Activated CD8-positive, alpha-beta T cell treated with anti-CD3 and anti-CD28 coated beads, Interleukin-2, amount 10 ng/mL, durations not matched to agents 7 days and 5 days (primary cell): ENCODE measurements at regions not wholly inside any gene's neighbourhood (a gene's known extent, or its start where the extent isn't known, plus 50 kb on each side); places are given as distances from the start of the nearest gene placed in this dataset.
"Not testable (repeated sequence)": the region's sequence is repeated elsewhere in the genome, so short reads cannot be mapped to it uniquely, and the experiment has no call there.

Experiments
- ATAC-seq: fragments of 150-1000 bp; cut with Tn5 transposase; one replicate; pipeline ENCODE4 v1.10.0; 2021; ENCODE audit warnings: moderate library complexity
- CTCF ChIA-PET: fragments of 350-600 bp; sonication (Branson Sonifier 250); formaldehyde crosslinking; loops from one replicate; lab custom pipeline; 2021; ENCODE audit warnings: antibody characterized with exemption; lab: Charles Lee
- POLR2A ChIA-PET: fragments of 350-600 bp; sonication (Branson Sonifier 250); formaldehyde crosslinking; loops from one replicate; lab custom pipeline; 2021; ENCODE audit warnings: antibody characterized with exemption; lab: Charles Lee
- DNase-seq: peaks from one replicate; pipeline ENCODE4 v3.0.0-alpha.2; 2020
- H3K27ac Mint-ChIP-seq: one replicate; pipeline ENCODE4 v1.8.0; 2021; ENCODE audit warnings: mild to moderate bottlenecking, mixed read lengths
- H3K27me3 Mint-ChIP-seq: one replicate; pipeline ENCODE4 v1.8.0; 2021; ENCODE audit warnings: low read depth, mixed read lengths
- H3K36me3 Mint-ChIP-seq: one replicate; pipeline ENCODE4 v1.8.0; 2021; ENCODE audit warnings: low read depth, mixed read lengths
- H3K4me1 Mint-ChIP-seq: one replicate; pipeline ENCODE4 v1.8.0; 2021; ENCODE audit warnings: low read depth, mixed read lengths
- H3K4me3 Mint-ChIP-seq: one replicate; pipeline ENCODE4 v1.8.0; 2021; ENCODE audit warnings: mild to moderate bottlenecking, mixed read lengths
- H3K9me3 Mint-ChIP-seq: one replicate; pipeline ENCODE4 v1.8.0; 2022; ENCODE audit warnings: mixed read lengths; ENCODE audit not compliant: insufficient read depth

DNA sequence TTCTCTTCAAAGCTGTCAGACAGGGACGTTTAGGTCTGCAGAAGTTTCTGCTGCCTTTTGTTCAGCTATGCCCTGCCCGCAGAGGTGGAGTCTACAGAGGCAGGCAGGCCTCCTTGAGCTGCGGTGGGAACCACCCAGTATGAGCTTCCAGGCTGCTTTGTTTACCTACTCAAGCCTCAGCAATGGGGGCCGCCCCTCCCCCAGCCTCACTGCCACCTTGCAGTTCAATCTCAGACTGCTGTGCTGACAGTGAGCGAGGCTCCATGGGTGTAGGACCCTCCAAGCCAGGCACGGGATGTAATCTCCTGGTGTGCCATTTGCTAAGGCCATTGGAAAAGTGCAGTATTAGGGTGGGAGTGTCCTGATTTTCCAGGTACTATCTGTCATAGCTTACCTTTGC is 153.5 kb upstream of the GMNC start:
- H3K36me3 Mint-ChIP-seq, H3K27me3 Mint-ChIP-seq, ATAC-seq, H3K4me1 Mint-ChIP-seq, POLR2A ChIA-PET, CTCF ChIA-PET, H3K4me3 Mint-ChIP-seq, DNase-seq, H3K27ac Mint-ChIP-seq, H3K9me3 Mint-ChIP-seq: not testable (repeated sequence)

DNA sequence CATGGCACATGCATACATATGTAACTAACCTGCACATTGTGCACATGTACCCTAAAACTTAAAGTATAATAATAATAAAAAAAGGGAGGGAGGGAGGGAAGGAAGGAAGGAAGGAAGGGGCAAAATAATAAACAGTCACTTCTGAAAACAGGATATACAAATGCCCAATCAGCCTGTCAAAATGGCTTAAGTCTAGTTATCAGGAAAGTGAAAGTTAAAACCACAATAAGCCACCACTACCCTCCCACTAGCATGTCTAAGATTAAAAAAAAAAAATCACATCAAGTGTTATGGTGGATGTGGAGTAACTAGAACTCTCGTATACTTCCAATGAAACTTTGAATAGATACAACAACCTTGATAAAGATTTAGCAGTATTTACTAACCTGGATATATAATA is 145.6 kb upstream of the GMNC start:
- ATAC-seq: no peak
- POLR2A ChIA-PET: no interaction called here
- Mint-ChIP-seq H3K36me3 (no peaks in the 10 kb centered on the region), H3K4me3 (no peak overlapping the region), H3K27me3 (no peaks in the 10 kb centered on the region), H3K9me3 (peaks cover 4% of the 10 kb centered on the region), H3K4me1 (no peaks in the 10 kb centered on the region), H3K27ac (no peak overlapping the region)
- CTCF ChIA-PET: no interaction called here
- DNase-seq: no peak

DNA sequence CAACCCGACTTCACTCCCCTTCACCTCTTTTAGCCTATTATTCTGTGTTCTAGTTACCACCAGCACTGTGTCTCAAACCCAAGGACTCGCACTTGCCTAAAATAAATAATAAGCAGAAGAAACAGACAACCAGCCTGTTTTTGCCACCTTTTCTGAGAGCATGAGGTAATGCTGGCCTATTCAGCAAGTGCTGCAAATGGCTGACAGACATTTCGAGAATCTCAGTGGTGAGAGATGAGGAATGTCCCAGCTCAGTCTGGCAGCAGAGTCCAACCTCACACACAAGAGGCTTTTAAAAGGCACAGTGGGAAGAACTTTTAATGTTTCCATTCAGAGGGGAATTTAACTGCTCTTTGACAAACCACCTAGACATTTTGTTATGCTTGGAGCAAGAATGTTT is 143.3 kb upstream of the GMNC start:
- H3K4me1 Mint-ChIP-seq: no peaks in the 10 kb centered on the region
- ChIA-PET POLR2A (no interaction called here), CTCF (no interaction called here)
- no peaks in the 10 kb centered on the region for H3K27me3 Mint-ChIP-seq
- H3K36me3 Mint-ChIP-seq: no peaks in the 10 kb centered on the region
- no peak overlapping the region for H3K27ac Mint-ChIP-seq
- H3K9me3 Mint-ChIP-seq: peaks cover 4% of the 10 kb centered on the region
- no peak for DNase-seq
- ATAC-seq: no peak
- no peak overlapping the region for H3K4me3 Mint-ChIP-seq

DNA sequence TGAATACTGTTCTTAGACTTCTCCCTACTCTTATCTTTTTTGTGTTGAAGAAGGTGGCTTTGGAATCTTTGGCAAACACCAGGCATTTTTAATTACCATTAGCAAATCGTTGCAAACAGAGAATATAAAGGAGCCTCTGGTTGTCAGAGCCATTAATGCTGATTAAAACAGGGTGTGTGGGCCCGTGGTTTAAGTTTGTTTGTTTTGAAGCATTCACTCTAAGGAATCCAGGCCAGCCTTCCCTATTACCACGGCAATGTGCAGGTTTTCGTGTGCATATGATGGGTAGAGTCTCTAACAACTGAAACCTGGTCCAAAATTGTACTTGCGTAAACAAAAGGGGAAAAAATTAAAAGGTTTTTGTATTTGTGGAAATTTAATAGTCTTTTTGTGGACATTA is 141.2 kb upstream of the GMNC start:
- DNase-seq: no peak

DNA sequence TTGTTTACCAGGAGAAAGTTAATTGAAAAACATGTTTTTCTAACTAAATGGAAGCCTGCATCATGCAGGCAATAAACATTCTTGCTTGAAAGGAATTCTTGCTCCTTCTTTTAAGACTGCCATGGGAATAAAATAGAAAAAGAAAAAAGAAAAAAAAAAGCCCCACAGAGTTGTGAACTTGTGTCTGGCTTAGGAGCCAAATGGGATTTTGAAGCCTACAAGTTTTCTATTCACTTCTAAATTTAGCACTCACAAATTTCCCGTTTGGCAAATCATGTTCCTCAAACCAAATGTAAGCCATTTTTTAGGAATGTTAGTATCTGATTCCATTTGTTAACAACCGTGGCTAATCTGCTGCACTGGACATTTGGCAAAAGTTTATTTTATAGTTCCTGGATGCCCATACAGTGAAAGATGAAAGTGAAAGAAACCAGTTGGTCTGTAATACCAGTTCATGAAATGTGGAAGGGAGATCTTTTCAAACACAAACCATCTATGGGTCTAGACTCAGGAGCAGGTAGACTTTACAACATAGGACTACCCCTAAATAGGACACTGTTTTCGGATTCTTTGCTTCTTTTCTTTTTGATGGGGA is 133.8 kb upstream of the GMNC start:
- no peaks in the 10 kb centered on the region for H3K9me3 Mint-ChIP-seq
- H3K27me3 Mint-ChIP-seq: no peaks in the 10 kb centered on the region
- no peak overlapping the region for H3K4me3 Mint-ChIP-seq
- DNase-seq (no peak), ATAC-seq (no peak)
- H3K27ac Mint-ChIP-seq: no peak overlapping the region
- CTCF ChIA-PET: no interaction called here
- POLR2A ChIA-PET: no interaction called here
- H3K36me3 Mint-ChIP-seq: no peaks in the 10 kb centered on the region
- no peaks in the 10 kb centered on the region for H3K4me1 Mint-ChIP-seq

More for the DNA sequence above, 141.2 kb upstream of the GMNC start:
- Mint-ChIP-seq H3K27ac (no peak overlapping the region), H3K4me3 (no peak overlapping the region), H3K4me1 (no peaks in the 10 kb centered on the region), H3K36me3 (no peaks in the 10 kb centered on the region), H3K27me3 (no peaks in the 10 kb centered on the region), H3K9me3 (no peaks in the 10 kb centered on the region)
- ChIA-PET POLR2A (no interaction called here), CTCF (no interaction called here)
- no peak for ATAC-seq

DNA sequence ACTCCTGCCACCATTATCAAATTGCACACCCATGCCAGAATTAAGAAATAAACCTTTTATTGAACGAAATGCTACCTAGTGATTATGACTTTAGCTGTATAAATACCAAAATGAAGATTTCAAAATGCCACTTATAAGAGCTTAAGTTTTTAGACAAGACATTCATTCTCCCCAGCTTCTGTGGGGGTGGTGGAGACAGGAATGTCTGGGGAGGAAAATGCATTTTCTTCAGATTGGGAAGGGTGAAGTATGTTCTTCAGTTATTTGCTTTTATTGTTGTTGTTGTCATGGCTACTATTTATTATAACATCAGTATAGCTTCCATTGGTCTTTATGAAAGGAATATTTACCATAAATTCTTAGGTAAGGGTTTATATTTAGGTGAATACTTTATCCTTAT is 132.7 kb upstream of the GMNC start:
- ATAC-seq (no peak), DNase-seq (no peak)
- CTCF ChIA-PET: no interaction called here
- H3K9me3 Mint-ChIP-seq: no peaks in the 10 kb centered on the region
- H3K27ac Mint-ChIP-seq: no peak overlapping the region
- H3K27me3 Mint-ChIP-seq: no peaks in the 10 kb centered on the region
- POLR2A ChIA-PET: no interaction called here
- no peaks in the 10 kb centered on the region for H3K36me3 Mint-ChIP-seq
- H3K4me1 Mint-ChIP-seq: no peaks in the 10 kb centered on the region
- no peak overlapping the region for H3K4me3 Mint-ChIP-seq

DNA sequence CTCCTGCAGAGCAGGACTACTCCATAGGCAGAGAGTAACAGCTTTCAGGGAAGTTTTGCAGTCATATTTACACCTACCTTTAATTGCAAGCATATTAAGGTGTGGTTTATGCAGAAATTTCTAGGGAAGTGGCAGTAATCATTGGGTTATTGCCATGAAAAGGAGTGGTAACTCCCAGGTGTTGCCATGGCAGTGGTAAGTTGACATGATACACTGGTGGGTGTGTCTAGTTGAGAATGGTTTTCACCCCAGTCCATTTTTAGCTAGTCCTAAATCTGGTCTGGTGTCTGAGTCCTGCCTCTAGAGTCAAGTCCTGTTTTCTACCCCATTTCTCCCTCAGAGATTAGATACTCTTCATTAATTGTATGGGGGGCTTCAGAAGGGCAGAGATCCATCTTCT is 128.4 kb upstream of the GMNC start:
- Mint-ChIP-seq H3K27me3 (no peaks in the 10 kb centered on the region), H3K4me3 (no peak overlapping the region), H3K4me1 (no peaks in the 10 kb centered on the region), H3K27ac (no peak overlapping the region), H3K9me3 (peaks cover 9% of the 10 kb centered on the region), H3K36me3 (no peaks in the 10 kb centered on the region)
- DNase-seq: no peak
- no peak for ATAC-seq
- POLR2A ChIA-PET: no interaction called here
- CTCF ChIA-PET: no interaction called here

DNA sequence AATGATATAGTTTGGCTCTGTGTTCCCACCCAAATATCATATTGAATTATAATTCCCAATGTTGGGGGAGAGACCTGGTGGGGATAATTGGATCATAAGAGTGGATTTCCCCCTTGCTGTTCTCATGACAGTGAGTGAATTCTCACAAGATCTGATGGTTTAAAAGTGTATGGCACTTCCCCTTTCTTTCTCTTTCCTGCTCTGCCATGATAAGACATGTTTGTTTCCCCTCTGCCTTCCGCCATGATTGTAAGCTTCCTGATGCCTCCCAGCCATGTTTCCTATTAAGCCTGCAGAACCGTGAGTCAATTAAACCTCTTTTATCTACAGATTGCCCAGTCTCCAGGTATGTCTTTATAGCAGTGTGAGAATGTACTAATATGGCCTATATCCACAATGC is 126.7 kb upstream of the GMNC start:
- DNase-seq: no peak
- CTCF ChIA-PET: no interaction called here
- POLR2A ChIA-PET: no interaction called here
- H3K4me1 Mint-ChIP-seq: no peaks in the 10 kb centered on the region
- no peak overlapping the region for H3K27ac Mint-ChIP-seq
- no peak overlapping the region for H3K4me3 Mint-ChIP-seq
- no peaks in the 10 kb centered on the region for H3K36me3 Mint-ChIP-seq
- H3K27me3 Mint-ChIP-seq: no peaks in the 10 kb centered on the region
- peaks cover 9% of the 10 kb centered on the region for H3K9me3 Mint-ChIP-seq
- ATAC-seq: no peak

DNA sequence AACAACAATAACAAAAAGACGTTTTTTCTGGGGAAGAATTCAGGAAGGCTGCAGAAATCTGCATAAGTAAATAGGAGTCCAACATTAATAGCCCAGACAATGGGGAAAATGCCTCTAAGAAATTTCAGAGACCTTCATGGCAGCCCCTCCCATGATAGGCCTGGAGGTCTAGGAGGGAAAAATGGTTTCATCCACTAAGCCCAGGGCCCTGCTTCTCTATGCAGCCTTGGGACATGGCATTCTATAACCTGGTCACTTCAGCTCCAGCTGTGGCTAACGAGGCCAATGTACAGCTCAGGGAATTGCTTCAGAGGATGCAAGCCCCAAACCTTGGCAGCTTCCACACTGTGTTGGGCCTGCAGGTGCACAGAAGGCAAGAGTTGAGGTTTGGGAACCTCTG is 125.6 kb upstream of the GMNC start:
- H3K27me3 Mint-ChIP-seq: no peaks in the 10 kb centered on the region
- H3K36me3 Mint-ChIP-seq: no peaks in the 10 kb centered on the region
- H3K4me1 Mint-ChIP-seq: no peaks in the 10 kb centered on the region
- CTCF ChIA-PET: no interaction called here
- ATAC-seq: no peak
- DNase-seq: no peak
- H3K27ac Mint-ChIP-seq: no peak overlapping the region
- H3K4me3 Mint-ChIP-seq: no peak overlapping the region
- POLR2A ChIA-PET: no interaction called here
- H3K9me3 Mint-ChIP-seq: peaks cover 9% of the 10 kb centered on the region

DNA sequence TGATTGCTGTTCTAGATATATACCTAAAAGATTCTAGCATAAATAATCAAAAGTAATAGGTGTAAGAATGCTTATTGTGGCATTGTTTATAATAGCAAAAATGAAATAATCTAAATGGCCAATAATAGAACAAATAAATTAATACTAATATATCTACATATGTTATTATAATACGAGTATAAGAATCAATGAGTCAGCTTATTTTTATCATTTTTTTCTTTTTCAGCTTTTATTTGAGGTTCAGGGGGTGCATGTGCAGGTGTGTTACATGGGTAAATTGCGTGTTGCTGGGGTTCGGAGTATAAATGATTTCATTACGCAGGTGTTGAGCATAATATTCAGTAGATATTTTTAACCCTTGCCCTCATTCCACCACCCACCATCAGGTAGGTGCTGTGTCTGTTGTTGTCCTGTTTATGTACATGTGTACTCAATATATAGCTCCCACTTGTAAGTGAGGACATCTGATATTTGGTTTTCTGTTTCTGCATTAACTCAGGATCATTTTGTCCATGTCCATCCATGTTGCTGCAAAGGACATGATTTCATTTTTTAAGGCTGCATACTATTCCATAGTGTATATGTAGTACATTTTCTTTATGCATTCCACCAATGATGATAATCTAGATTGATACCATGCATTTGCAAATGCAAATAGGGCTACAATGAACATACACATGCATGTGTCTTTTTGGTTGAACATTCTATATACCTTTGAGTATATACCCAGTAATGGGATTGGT is 122.2 kb upstream of the GMNC start:
- ChIA-PET POLR2A (no interaction called here), CTCF (no interaction called here)
- Mint-ChIP-seq H3K27ac (no peak overlapping the region), H3K9me3 (peaks cover 9% of the 10 kb centered on the region), H3K36me3 (no peaks in the 10 kb centered on the region), H3K27me3 (no peaks in the 10 kb centered on the region), H3K4me1 (no peaks in the 10 kb centered on the region), H3K4me3 (no peak overlapping the region)
- no peak for DNase-seq
- ATAC-seq: no peak

DNA sequence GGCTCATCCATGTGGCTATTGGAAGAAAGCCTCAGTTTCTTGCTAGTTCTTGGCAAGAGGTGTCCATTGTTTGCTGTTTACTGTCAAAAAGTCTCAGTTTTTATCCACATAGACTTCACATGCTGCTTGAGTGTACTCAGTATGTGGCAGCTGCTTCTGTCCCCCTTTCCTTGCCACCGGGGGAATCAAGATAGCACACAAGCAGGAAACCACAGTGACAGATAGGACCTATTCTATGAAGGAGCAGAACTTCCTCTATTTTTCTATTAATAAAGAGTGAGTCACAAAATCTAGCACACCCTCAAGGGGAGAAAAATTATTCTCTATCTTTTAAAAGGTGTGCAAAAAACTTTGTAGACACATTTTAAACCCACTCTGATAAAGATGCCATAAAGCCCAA is 121.4 kb upstream of the GMNC start:
- ChIA-PET POLR2A (no interaction called here), CTCF (no interaction called here)

DNA sequence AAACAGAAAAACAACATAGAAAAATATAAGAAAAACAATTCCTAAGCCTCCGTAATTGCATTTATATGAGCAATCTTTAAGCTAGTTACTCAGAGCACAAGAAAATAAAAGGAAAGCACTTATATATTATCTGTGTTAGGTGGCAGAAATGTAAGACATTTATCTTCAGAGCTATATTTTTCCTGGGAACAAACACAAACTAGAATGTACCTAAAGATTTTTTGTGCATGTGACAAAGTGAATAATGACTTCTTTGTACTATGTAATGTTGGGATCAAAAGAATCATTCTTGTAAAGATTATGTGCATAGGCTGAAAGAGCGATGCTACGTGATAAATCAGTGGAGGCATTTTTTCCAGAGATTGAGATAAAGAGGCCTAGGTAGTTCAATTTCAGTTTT is 111.3 kb upstream of the GMNC start:
- H3K4me3 Mint-ChIP-seq: no peak overlapping the region
- ChIA-PET POLR2A (no interaction called here), CTCF (no interaction called here)
- H3K9me3 Mint-ChIP-seq: no peaks in the 10 kb centered on the region
- no peaks in the 10 kb centered on the region for H3K4me1 Mint-ChIP-seq
- ATAC-seq (no peak), DNase-seq (no peak)
- H3K27me3 Mint-ChIP-seq: no peaks in the 10 kb centered on the region
- H3K36me3 Mint-ChIP-seq: no peaks in the 10 kb centered on the region
- no peak overlapping the region for H3K27ac Mint-ChIP-seq

More for the DNA sequence above, 121.4 kb upstream of the GMNC start:
- Mint-ChIP-seq H3K27me3 (no peaks in the 10 kb centered on the region), H3K4me3 (no peak overlapping the region), H3K9me3 (peaks cover 9% of the 10 kb centered on the region), H3K36me3 (no peaks in the 10 kb centered on the region), H3K4me1 (no peaks in the 10 kb centered on the region), H3K27ac (no peak overlapping the region)
- DNase-seq: no peak
- no peak for ATAC-seq

DNA sequence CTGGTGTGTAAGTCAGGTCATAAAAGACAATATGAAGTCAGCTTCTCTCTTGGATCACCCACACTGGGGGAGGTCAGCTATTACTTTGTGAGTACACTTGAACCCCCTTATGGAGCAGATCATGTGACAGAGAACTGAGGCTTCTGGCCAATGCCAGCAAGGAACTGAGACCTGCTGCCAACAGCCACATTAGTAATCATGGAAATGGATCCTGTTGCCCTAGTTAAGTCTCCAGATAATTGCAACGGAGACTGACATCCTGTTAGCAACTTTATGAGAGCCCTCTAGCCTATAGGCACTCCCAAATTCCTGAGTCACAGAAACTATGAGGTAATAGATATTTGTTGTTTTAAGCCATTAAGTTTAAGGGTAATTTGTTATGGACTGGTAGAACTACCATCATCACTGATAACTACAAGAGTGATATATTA is 110.4 kb upstream of the GMNC start:
- Mint-ChIP-seq H3K27me3 (no peaks in the 10 kb centered on the region), H3K36me3 (no peaks in the 10 kb centered on the region), H3K4me1 (no peaks in the 10 kb centered on the region), H3K4me3 (no peak overlapping the region), H3K9me3 (no peaks in the 10 kb centered on the region), H3K27ac (no peak overlapping the region)
- POLR2A ChIA-PET: no interaction called here
- ATAC-seq (no peak), DNase-seq (no peak)
- CTCF ChIA-PET: no interaction called here
